ENCODE measurements at regions not wholly inside any gene's neighbourhood (a gene's known extent, or its start where the extent isn't known, plus 50 kb on each side); places are given as distances from the start of the nearest gene placed in this dataset.

DNA sequence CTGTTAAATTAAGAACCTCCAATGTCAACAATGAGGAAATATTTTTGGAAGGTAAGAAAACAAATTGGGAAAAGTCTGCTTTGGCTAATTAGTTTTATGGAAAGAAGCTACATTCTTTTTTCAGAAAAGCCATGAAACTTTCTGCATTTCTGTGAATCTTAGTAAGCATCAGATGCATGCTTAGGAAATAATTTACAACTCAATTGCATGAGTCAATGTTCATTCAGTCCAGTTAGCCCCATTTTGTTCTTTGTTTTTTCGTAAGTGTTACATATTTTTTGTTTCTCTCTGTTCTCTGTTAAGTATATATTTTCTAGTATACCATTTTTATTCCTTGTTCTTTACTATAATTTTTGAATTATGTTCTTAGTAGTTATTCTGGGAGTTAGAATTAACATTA lies 195.2 kb upstream of the KIF2B start:
- no peaks in the 10 kb centered on the region for H3K79me2 ChIP-seq (ENCODE audit: control insufficient read depth, insufficient read depth, low read length)
- H3K4me2 ChIP-seq (ENCODE audit: insufficient read depth, low read length) = no peak overlapping the region
- POLR2A ChIA-PET = no interaction called here
- TF ChIP-seq JUN (IDR thresholded peaks at IDR 0.05; ENCODE audit: borderline replicate concordance, insufficient read depth, insufficient read length, low read depth) (no peak), POLR2A (IDR thresholded peaks at IDR 0.05; ENCODE audit: low read depth, low read length) (no peak), MYC (IDR thresholded peaks at IDR 0.05; ENCODE audit: low read depth, low read length) (no peak), GATA2 (IDR thresholded peaks at IDR 0.05; ENCODE audit: insufficient read depth, insufficient read length, low read depth, low read length) (no peak), FOS (IDR thresholded peaks at IDR 0.05; ENCODE audit: borderline replicate concordance, insufficient read depth, low read length) (peak; percentile 88), EZH2 (IDR thresholded peaks at IDR 0.05; ENCODE audit: borderline replicate concordance, low read depth, low read length, severe bottlenecking) (no peak)
- TF ChIP-seq, protein P1, sequence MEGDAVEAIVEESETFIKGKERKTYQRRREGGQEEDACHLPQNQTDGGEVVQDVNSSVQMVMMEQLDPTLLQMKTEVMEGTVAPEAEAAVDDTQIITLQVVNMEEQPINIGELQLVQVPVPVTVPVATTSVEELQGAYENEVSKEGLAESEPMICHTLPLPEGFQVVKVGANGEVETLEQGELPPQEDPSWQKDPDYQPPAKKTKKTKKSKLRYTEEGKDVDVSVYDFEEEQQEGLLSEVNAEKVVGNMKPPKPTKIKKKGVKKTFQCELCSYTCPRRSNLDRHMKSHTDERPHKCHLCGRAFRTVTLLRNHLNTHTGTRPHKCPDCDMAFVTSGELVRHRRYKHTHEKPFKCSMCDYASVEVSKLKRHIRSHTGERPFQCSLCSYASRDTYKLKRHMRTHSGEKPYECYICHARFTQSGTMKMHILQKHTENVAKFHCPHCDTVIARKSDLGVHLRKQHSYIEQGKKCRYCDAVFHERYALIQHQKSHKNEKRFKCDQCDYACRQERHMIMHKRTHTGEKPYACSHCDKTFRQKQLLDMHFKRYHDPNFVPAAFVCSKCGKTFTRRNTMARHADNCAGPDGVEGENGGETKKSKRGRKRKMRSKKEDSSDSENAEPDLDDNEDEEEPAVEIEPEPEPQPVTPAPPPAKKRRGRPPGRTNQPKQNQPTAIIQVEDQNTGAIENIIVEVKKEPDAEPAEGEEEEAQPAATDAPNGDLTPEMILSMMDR (IDR thresholded peaks at IDR 0.05; ENCODE audit: extremely low read depth in 1 of 2, insufficient read depth in 1 of 2, low read depth in 1 of 2, low read length in 2 of 2) = no peak
- TF ChIP-seq, protein P2, sequence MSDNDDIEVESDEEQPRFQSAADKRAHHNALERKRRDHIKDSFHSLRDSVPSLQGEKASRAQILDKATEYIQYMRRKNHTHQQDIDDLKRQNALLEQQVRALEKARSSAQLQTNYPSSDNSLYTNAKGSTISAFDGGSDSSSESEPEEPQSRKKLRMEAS (IDR thresholded peaks at IDR 0.05; ENCODE audit: insufficient read depth, insufficient read length) = no peak
- H3K9me1 ChIP-seq (replicated peaks; ENCODE audit: control insufficient read depth, extremely low read depth, insufficient read depth, low read length) = no peaks in the 10 kb centered on the region
- BruUV-seq (replicated peaks) = no TSS peak
- intact Hi-C loops (cut with micrococcal nuclease) (loop anchor here (5.0 kb wide), 1 partner anchor 165 kb away; no protein-coding TSS in a partner anchor), dilution Hi-C loops (cut with MboI; ENCODE audit: extremely low pct_ligation_motif_present, low sequenced_read_pairs) (no loop called here)
- no peak overlapping the region for H3K27ac ChIP-seq (ENCODE audit: insufficient read depth, low read depth, low read length)
- FAIRE-seq = peak; percentile 63
- H3K4me3 ChIP-seq (replicated peaks in 1 of 3; ENCODE audit: insufficient read depth in 1 of 3, low read depth in 1 of 3, low read length in 3 of 3) = no peak overlapping the region
- no peak overlapping the region for H3K9ac ChIP-seq (replicated peaks; ENCODE audit: extremely low read depth, insufficient read depth, low read length)
- H3K36me3 ChIP-seq (ENCODE audit: control insufficient read depth in 2 of 2, extremely low read depth in 1 of 2, insufficient read depth in 2 of 2, low read length in 2 of 2) = no peaks in the 10 kb centered on the region
- no peak overlapping the region for H2AFZ ChIP-seq (ENCODE audit: low read depth, low read length)
- no peaks in the 10 kb centered on the region for H4K20me1 ChIP-seq (replicated peaks; ENCODE audit: control insufficient read depth, extremely low read depth, insufficient read depth, low read length)
- no peaks in the 10 kb centered on the region for H3K4me1 ChIP-seq (ENCODE audit: control insufficient read depth, extremely low read depth, insufficient read depth, low read length)
- no peaks in the 10 kb centered on the region for H3K27me3 ChIP-seq (ENCODE audit: control insufficient read depth in 2 of 2, insufficient read depth in 2 of 2, low read length in 2 of 2)
- H3K9me3 ChIP-seq (replicated peaks; ENCODE audit: control insufficient read depth, insufficient read depth, low read length) = no peaks in the 10 kb centered on the region
- DNase-seq (ENCODE audit: low read depth, low spot score) = no peak
- CTCF ChIA-PET = no interaction called here
